ENCODE measurements at regions not wholly inside any gene's neighbourhood (a gene's known extent, or its start where the extent isn't known, plus 50 kb on each side); places are given as distances from the start of the nearest gene placed in this dataset.

- Histone ChIP-seq H3K27ac (no peak overlapping the region), H3K4me1 (peaks cover 0 to 19% of the 10 kb centered on the region in 2 donors), H3K4me3 (no peak overlapping the region), H3K36me3 (no peaks in the 10 kb centered on the region), H3K9me3 (no peaks in the 10 kb centered on the region), H3K27me3 (no peaks in the 10 kb centered on the region)
- DNase-seq (ENCODE audit: low spot score): no peak
- TF ChIP-seq CTCF (IDR thresholded peaks at IDR 0.05): no peak
These were observed 55.4 kb upstream of the LRP8 start for GRCh38 chr1:53383136-53383870.

- H3K27me3 ChIP-seq: no peaks in the 10 kb centered on the region
These were observed 56.9 kb upstream of the LRP8 start for GRCh38 chr1:53384796-53385195.

GRCh38 chr1:53385276-53386225 lies 57.7 kb upstream of the LRP8 start:
- H3K36me3 ChIP-seq: no peaks in the 10 kb centered on the region
- H3K4me1 ChIP-seq: peaks cover 0 to 3% of the 10 kb centered on the region in 2 donors
- DNase-seq (ENCODE audit: low spot score): no peak
- no peak overlapping the region for H3K4me3 ChIP-seq
- no peak for TF ChIP-seq CTCF (IDR thresholded peaks at IDR 0.05)
- H3K27me3 ChIP-seq: no peaks in the 10 kb centered on the region
- H3K27ac ChIP-seq: no peak overlapping the region
- H3K9me3 ChIP-seq: no peaks in the 10 kb centered on the region

More at GRCh38 chr1:53384796-53385195, 56.9 kb upstream of the LRP8 start:
- no peak for DNase-seq (ENCODE audit: low spot score)
- no peak overlapping the region for H3K4me3 ChIP-seq
- no peaks in the 10 kb centered on the region for H3K36me3 ChIP-seq
- TF ChIP-seq CTCF (IDR thresholded peaks at IDR 0.05): no peak
- peaks cover 0 to 10% of the 10 kb centered on the region in 2 donors for H3K4me1 ChIP-seq
- H3K9me3 ChIP-seq: no peaks in the 10 kb centered on the region
- H3K27ac ChIP-seq: no peak overlapping the region

GRCh38 chr1:53388963-53389362 lies 61.1 kb upstream of the LRP8 start:
- no peaks in the 10 kb centered on the region for H3K27me3 ChIP-seq
- H3K4me3 ChIP-seq: no peak overlapping the region
- H3K9me3 ChIP-seq: no peaks in the 10 kb centered on the region
- no peaks in the 10 kb centered on the region for H3K36me3 ChIP-seq
- no peaks in the 10 kb centered on the region for H3K4me1 ChIP-seq
- no peak for TF ChIP-seq CTCF (IDR thresholded peaks at IDR 0.05)
- no peak overlapping the region for H3K27ac ChIP-seq
- no peak for DNase-seq (ENCODE audit: low spot score)

DNA sequence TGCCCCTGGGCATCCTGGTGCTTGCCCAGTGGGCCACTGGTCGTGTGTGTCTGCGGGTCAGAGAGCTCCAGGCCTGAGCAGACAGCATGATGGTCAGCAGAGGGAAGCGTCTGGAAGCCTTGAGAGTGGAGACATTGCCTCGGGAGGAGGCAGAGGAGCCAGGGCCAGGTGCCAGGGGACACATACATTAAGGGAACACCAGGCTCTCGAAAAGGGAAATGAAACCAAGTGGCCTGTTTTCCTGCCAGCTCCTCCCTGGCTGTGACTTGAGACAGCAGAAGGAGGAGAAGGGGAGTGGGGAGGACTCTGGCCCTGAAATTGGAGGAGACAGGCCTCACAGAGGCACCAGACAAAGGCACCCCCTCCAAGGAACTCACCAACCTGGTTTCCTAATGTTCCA lies 62.4 kb upstream of the LRP8 start:
- TF ChIP-seq CTCF (IDR thresholded peaks at IDR 0.05): no peak
- no peaks in the 10 kb centered on the region for H3K4me1 ChIP-seq
- DNase-seq (ENCODE audit: low spot score): no peak
- no peak overlapping the region for H3K27ac ChIP-seq
- H3K27me3 ChIP-seq: no peaks in the 10 kb centered on the region
- no peaks in the 10 kb centered on the region for H3K9me3 ChIP-seq
- no peaks in the 10 kb centered on the region for H3K36me3 ChIP-seq
- H3K4me3 ChIP-seq: no peak overlapping the region
